Hepatocyte (in vitro differentiated cells): ENCODE measurements at regions not wholly inside any gene's neighbourhood (a gene's known extent, or its start where the extent isn't known, plus 50 kb on each side); places are given as distances from the start of the nearest gene placed in this dataset.

Source experiments
- DNase-seq: peaks from one replicate; pipeline ENCODE4 v3.0.0-alpha.2; 2016; ENCODE audit warnings: low spot score
- H2AFZ ChIP-seq: fragments of 200-600 bp; sonication (generic); 2 replicates; pipeline ENCODE4 v1.6.0; 2016; ENCODE audit warnings: antibody characterized with exemption, mild to moderate bottlenecking
- H3K27ac ChIP-seq: fragments of 200-600 bp; sonication (generic); 2 replicates; pipeline ENCODE4 v1.5.1; 2016; ENCODE audit warnings: mild to moderate bottlenecking
- H3K27me3 ChIP-seq: fragments of 200-600 bp; sonication (generic); 2 replicates; pipeline ENCODE4 v1.6.1; 2016
- H3K36me3 ChIP-seq: fragments of 200-600 bp; sonication (generic); replicated peaks from 2 replicates; pipeline ENCODE4 v1.5.1; 2016; ENCODE audit warnings: low read depth; ENCODE audit not compliant: insufficient read depth
- H3K4me1 ChIP-seq: fragments of 200-600 bp; sonication (generic); 2 replicates; pipeline ENCODE4 v1.5.1; 2016; ENCODE audit warnings: mild to moderate bottlenecking, moderate library complexity; ENCODE audit not compliant: insufficient read depth
- H3K4me2 ChIP-seq: fragments of 200-600 bp; sonication (generic); 2 replicates; pipeline ENCODE4 v1.6.0; 2016
- H3K4me3 ChIP-seq: fragments of 200-600 bp; sonication (generic); 2 replicates; pipeline ENCODE4 v1.5.1; 2016; ENCODE audit warnings: mild to moderate bottlenecking
- H3K79me2 ChIP-seq: fragments of 200-600 bp; sonication (generic); 2 replicates; pipeline ENCODE4 v1.6.0; 2017; ENCODE audit warnings: mild to moderate bottlenecking
- H3K9me2 ChIP-seq: fragments of 200-600 bp; sonication (generic); replicated peaks from 2 replicates; pipeline ENCODE4 v1.6.0; 2017; ENCODE audit warnings: mild to moderate bottlenecking; ENCODE audit not compliant: insufficient read depth
- H3K9me3 ChIP-seq: fragments of 200-600 bp; sonication (generic); 2 replicates; pipeline ENCODE4 v1.5.1; 2016; ENCODE audit warnings: low read depth, mild to moderate bottlenecking
- H4K20me1 ChIP-seq: fragments of 200-600 bp; sonication (generic); 2 replicates; pipeline ENCODE4 v1.6.0; 2016; ENCODE audit warnings: mild to moderate bottlenecking; ENCODE audit not compliant: insufficient read depth, poor library complexity, severe bottlenecking
- EZH2 ChIP-seq: fragments of 200-600 bp; sonication (generic); IDR thresholded peaks from 2 replicates; pipeline ENCODE4 v1.6.1; 2016; ENCODE audit warnings: antibody characterized with exemption, mild to moderate bottlenecking, borderline replicate concordance
- EZH2phosphoT487 ChIP-seq: fragments of 200-600 bp; sonication (generic); IDR thresholded peaks from one replicate; pipeline ENCODE4 v1.6.1; 2018; ENCODE audit warnings: antibody characterized with exemption, mild to moderate bottlenecking, low read depth, moderate library complexity; ENCODE audit not compliant: unreplicated experiment, severe bottlenecking
- WGBS: methylation state at CpG from one replicate; pipeline ENCODE4 v1.1.6; 2016; ENCODE audit warnings: low lambda C conversion rate; ENCODE audit errors: missing lambda C conversion rate; 5-methylcytosine and 5-hydroxymethylcytosine counted together
- TF ChIP-seq, protein P1 (sequence below): fragments of 200-600 bp; sonication (generic); IDR thresholded peaks from 2 replicates; pipeline ENCODE4 v1.5.1; 2016; ENCODE audit warnings: antibody characterized with exemption, mild to moderate bottlenecking; ENCODE audit not compliant: poor library complexity

DNA sequence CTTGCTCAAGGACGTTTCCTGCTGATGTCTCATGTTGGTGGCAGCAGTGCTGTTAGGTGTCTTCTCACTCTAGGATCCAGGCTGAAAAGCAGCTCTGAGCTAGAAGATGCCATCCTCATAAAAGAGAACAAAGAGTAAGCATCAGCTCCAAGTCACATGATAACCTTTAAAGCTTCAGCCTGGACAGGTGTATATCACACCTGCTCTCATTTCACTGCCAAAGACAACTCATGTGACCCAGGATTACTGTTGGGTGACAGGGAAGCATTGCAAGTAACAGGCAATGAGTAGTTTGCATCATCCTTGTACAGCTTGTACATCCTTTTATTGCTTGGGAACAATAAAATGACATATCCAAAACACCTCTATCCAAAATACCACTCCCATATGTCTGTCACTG is 423.4 kb upstream of the DPP6 start:
- Histone ChIP-seq H4K20me1 (no peaks in the 10 kb centered on the region), H3K27me3 (no peaks in the 10 kb centered on the region), H3K4me1 (no peaks in the 10 kb centered on the region), H2AFZ (no peak overlapping the region), H3K79me2 (no peaks in the 10 kb centered on the region), H3K9me3 (no peaks in the 10 kb centered on the region), H3K27ac (no peak overlapping the region), H3K9me2 (no peaks in the 10 kb centered on the region), H3K4me3 (no peak overlapping the region), H3K36me3 (no peaks in the 10 kb centered on the region), H3K4me2 (no peak overlapping the region)
- WGBS, result 45% methylated on average over 1 of the region's 1 CpG
- no peak for DNase-seq
- TF ChIP-seq, protein P1, sequence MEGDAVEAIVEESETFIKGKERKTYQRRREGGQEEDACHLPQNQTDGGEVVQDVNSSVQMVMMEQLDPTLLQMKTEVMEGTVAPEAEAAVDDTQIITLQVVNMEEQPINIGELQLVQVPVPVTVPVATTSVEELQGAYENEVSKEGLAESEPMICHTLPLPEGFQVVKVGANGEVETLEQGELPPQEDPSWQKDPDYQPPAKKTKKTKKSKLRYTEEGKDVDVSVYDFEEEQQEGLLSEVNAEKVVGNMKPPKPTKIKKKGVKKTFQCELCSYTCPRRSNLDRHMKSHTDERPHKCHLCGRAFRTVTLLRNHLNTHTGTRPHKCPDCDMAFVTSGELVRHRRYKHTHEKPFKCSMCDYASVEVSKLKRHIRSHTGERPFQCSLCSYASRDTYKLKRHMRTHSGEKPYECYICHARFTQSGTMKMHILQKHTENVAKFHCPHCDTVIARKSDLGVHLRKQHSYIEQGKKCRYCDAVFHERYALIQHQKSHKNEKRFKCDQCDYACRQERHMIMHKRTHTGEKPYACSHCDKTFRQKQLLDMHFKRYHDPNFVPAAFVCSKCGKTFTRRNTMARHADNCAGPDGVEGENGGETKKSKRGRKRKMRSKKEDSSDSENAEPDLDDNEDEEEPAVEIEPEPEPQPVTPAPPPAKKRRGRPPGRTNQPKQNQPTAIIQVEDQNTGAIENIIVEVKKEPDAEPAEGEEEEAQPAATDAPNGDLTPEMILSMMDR, result no peak
- TF ChIP-seq EZH2phosphoT487 (no peak), EZH2 (no peak)

DNA sequence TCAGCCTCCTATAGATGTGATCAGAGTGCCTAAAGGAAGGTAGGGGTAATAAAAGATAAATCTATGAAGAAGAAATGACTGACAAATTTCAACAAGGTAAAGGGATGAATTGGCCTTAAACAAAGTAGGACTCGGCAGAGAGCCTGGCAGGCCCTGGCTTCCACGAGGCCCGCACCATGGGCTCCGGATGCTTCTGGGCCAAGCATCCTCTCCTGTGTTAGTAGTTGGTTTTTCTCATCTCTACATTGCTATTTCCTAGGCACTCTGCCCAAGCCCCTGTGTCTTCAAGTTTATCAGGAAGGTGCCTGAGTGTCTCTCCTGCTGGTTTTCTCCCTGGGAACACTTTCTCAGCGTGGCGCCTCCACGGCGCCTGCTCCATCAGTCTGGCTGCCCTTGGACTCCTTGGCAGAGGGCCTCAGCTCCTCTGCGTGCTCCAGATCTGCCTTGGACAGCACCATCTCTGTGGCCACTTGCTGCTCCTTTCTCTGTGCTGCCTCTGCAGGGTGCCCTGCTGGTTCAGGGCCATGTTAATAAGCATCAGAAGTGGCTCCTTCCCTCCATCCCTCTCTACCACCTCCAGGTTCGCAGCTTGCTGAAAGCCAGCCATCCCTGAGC is 413.3 kb upstream of the DPP6 start:
- H3K27ac ChIP-seq, result no peak overlapping the region
- no peaks in the 10 kb centered on the region for H3K79me2 ChIP-seq
- DNase-seq, result no peak
- no peak overlapping the region for H3K4me3 ChIP-seq
- no peak overlapping the region for H2AFZ ChIP-seq
- H3K4me1 ChIP-seq, result no peaks in the 10 kb centered on the region
- H3K36me3 ChIP-seq, result no peaks in the 10 kb centered on the region
- no peak overlapping the region for H3K4me2 ChIP-seq
- no peaks in the 10 kb centered on the region for H4K20me1 ChIP-seq
- TF ChIP-seq EZH2phosphoT487 (no peak), EZH2 (no peak)
- TF ChIP-seq, protein P1, result no peak
- WGBS, result 89% methylated on average over 10 of the region's 10 CpGs
- H3K9me2 ChIP-seq, result no peaks in the 10 kb centered on the region
- H3K9me3 ChIP-seq, result peaks cover 7% of the 10 kb centered on the region
- H3K27me3 ChIP-seq, result no peaks in the 10 kb centered on the region

DNA sequence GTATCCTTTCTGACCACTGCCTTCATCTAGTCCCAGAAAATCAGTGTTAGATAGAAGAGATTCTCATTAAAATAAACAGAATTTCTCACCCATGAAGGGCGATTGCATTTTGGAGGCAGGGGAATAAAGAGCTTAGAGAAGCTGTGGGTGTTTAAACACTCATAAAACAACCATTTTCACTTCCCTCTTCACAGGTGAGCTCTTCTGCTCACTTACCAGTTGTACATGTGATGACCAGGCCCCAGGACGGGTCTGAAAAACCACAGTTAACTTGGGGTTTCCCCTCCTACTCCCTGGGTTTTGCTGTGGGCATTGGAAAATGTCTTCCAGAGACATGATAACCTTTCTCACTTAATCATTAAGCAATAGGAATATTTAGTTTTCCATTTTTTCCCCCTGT is 411.6 kb upstream of the DPP6 start:
- no peaks in the 10 kb centered on the region for H4K20me1 ChIP-seq
- H3K9me3 ChIP-seq, result peaks cover 15% of the 10 kb centered on the region
- no peaks in the 10 kb centered on the region for H3K79me2 ChIP-seq
- H3K27me3 ChIP-seq, result no peaks in the 10 kb centered on the region
- H3K9me2 ChIP-seq, result no peaks in the 10 kb centered on the region
- H3K4me3 ChIP-seq, result no peak overlapping the region
- no peaks in the 10 kb centered on the region for H3K4me1 ChIP-seq
- no peak overlapping the region for H2AFZ ChIP-seq
- TF ChIP-seq EZH2, result no peak
- 61% methylated on average over 2 of the region's 2 CpGs for WGBS
- H3K36me3 ChIP-seq, result no peaks in the 10 kb centered on the region
- no peak overlapping the region for H3K4me2 ChIP-seq
- no peak for DNase-seq
- no peak overlapping the region for H3K27ac ChIP-seq

DNA sequence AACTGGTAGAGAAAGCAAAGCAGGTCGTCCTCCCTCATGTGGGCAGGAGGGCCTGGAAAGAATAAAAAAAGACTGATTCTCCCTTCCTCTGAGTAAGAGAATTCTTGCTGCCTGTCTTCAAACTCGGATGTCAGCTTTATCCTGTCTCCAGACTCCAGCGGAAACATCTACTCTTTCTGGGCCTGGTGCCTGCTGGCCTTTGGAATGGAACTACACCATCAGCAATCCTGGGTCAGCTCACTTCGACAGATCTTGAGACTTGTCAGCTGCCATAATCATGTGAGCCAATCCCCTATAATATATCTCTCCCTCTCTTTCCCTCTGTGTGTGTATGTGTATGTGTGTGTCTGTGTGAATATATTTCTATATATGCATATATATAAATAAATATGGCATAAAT is 411.0 kb upstream of the DPP6 start:
- Histone ChIP-seq H3K9me3 (peaks cover 15% of the 10 kb centered on the region), H3K27ac (no peak overlapping the region), H4K20me1 (no peaks in the 10 kb centered on the region), H3K4me1 (no peaks in the 10 kb centered on the region), H3K4me2 (no peak overlapping the region), H3K9me2 (no peaks in the 10 kb centered on the region), H3K36me3 (no peaks in the 10 kb centered on the region), H2AFZ (no peak overlapping the region), H3K79me2 (no peaks in the 10 kb centered on the region), H3K27me3 (no peaks in the 10 kb centered on the region), H3K4me3 (no peak overlapping the region)
- TF ChIP-seq EZH2phosphoT487, result no peak
- TF ChIP-seq, protein P1, result no peak
- no peak for TF ChIP-seq EZH2
- DNase-seq, result no peak
- WGBS, result 61% methylated on average over 4 of the region's 4 CpGs
